GM18499 (cell line): ENCODE measurements at regions not wholly inside any gene's neighbourhood (a gene's known extent, or its start where the extent isn't known, plus 50 kb on each side); places are given as distances from the start of the nearest gene placed in this dataset.

Source experiments
- ATAC-seq: cut with Tn5 transposase; IDR thresholded peaks from one replicate; pipeline ENCODE4 v1.9.1; 2021; ENCODE audit warnings: moderate number of reproducible peaks; ENCODE audit not compliant: insufficient read depth, unreplicated experiment

DNA sequence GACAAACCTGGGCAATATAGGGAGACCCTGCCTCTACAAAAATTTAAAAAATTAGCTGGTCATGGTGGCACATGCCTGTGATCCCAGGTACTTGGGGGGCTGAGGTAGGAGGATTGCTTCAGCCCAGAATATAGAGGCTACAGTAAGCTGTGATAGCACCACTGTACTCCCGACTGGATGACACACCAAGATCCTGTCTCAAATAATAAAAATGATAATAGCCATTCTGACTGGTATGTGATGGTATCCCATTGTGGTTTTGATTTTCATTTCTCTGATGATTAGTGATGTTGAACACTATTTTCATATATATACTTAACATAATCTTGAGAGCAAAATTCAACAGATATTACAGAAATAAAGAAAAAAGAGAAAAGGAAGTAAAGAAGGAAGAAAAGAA, 1491.0 kb upstream of the PIK3C3 start:
- ATAC-seq: no peak

DNA sequence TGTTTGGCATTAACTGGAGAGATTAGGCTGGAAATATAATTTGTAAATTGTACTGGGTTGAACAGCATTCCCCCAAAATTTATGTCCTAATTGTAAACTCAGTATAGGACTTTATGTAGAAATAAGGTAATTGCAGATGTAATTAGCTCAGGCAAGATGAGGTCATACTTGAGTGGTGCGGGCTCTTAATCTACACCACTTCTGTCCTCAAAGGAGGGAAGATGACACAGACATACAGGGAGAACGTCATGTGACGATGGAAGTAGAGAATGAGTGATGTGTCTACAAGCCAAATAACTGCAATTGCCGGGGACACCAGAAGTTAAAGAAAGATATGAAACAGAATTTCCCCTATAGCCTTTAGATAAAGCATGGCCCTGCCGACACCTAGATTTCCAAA, 1501.1 kb upstream of the PIK3C3 start:
- no peak for ATAC-seq

DNA sequence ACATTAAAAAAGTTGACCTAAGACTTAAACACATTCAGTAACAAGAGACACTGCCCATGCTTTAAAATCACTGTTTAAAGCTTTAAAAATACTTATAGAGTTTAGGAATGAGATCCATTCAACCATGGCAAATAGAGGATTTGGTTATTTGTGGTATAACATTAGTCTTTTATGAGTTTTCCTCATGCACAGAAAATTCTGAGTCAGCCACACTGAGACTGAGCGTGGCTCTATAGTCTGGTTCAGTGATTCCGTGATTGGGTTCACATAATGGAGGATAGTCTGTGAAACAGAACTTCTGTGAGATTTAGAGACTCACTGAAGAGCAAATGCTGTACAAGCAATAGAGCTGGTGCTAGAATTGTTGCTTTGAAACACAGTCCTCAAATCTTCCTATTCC, 1502.4 kb upstream of the PIK3C3 start:
- no peak for ATAC-seq

DNA sequence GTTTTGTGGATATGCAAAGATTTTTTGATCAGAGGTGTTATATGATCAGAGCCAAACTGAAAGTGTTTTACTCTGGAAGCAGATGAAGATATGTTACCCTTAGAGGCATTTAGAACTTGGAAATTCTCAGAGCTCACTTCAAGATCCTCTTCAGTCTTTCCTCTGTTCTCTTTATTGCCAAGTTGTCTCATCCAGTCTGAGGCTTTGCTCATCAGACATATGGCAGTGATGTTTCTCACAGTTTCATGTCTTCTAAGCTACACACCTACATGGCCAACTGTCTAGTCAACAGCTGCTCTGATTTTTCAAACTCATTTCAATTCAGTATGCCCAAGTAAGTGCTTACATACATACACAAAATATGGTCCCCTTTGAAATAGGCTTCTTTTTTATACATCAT, 1504.3 kb upstream of the PIK3C3 start:
- no peak for ATAC-seq

DNA sequence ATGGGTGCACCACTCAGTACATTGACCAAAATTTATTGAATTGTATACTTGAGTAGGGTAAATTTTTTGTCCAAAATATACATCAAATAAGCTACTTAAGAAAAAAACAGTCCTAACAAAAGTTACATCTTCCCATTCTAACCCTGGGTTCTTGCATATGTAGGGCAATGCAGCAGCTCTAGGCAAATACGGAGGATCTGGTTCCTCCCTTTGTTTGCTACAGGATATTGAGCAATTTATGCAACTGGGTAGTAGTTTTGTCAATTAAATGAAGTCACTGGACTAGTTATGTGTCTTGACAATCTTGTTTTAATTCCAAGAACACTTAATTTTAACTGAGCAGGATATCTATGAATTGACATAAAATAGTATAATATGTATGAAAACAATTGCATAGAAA, 1507.2 kb upstream of the PIK3C3 start:
- ATAC-seq: no peak

DNA sequence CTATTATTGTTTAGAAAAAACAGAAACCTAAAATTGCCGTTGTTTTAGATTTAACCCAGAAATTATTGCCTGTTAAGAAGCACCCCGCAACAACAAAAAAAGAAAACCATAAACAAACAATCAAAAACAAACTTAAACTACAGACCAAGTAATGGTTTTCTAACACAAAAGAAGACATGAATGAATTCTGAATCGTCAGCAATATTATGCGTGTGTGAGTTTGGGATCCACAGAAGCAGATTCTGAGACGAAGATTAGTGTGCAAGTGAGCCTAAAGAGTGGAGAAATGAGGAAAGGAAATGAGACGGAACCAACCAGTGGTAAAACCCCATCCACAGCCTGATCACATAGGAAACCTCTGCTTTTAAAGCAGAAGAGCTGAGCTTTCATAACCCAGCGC, 1514.9 kb upstream of the PIK3C3 start:
- no peak for ATAC-seq

DNA sequence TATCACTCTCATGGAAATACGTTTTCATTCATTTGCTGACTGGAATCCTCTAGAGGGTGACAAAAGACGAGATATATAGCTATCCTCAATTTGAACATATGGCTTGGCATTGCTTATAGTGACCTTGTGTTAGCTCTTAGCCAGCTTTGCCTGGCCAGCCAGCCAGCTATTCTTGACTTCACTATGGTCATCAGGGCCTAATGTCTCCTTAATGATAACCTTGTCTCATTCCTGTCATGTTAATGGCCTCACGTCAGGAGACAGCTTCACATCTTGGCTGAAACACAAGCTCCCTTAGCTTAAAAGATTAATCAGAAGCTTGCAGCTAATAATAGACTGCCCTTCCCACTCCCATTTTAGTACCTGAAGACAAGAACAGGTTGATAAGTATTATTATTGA, 1517.5 kb upstream of the PIK3C3 start:
- no peak for ATAC-seq

DNA sequence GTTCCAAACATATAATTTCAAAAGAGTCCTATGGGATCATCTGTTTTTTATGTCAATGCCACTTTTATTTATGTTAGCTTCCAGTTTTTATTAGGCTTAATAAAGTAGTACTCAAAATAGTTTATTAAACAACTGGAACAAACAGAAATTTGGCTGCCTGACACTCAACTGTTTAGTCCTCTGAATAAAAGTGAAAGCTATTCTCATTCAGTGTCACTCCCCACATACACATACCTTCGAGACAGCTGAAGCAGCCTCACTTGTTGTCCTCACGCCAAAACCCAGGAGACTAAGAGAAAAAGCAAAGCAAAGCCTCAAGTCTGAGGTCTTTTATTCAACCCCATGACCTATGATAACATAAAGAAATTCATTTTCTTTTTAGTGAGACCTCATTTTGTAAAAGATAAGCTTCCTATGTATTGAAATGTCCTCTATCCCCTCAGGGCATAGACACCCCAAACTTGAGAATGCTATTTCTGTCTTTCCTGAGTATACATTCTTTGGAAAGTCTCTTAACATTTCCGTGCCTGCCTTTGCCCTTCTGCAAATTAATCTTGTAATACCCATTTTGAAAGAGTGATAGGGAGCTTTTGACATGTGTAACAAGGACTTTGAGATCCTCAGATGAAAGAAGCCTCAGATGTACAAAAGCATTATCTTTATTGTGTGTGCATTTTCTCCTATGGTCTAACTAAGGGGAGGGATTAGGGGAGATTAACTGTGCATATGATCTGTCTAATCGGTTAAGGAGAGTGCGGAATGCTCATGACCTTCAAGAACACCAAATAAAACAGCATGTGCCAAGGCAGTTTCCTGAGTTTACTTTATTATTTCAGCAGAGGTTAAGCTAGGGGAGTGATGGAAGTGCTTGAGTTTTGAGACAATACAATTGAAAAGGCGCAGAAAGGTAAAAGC, 1523.7 kb upstream of the PIK3C3 start:
- ATAC-seq: no peak

DNA sequence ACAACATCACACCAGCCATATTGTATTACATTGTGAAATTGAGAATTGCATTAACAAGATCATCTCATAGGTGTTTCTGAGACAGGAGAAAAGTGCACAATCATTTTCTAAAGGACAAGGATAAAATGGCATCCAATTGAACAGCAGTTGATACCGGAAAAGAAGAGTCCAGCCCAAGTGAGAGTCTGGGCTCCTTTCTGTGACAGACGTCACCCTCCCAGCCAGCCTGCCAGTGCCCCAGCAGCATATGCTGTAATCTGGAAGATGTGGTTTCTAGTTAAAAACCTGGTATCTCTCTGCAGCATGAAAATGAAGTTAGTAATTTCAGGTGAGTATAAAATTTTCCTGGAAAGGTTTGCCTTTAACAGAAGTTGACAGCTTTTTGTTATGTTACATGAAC, 1531.7 kb upstream of the PIK3C3 start:
- no peak for ATAC-seq

DNA sequence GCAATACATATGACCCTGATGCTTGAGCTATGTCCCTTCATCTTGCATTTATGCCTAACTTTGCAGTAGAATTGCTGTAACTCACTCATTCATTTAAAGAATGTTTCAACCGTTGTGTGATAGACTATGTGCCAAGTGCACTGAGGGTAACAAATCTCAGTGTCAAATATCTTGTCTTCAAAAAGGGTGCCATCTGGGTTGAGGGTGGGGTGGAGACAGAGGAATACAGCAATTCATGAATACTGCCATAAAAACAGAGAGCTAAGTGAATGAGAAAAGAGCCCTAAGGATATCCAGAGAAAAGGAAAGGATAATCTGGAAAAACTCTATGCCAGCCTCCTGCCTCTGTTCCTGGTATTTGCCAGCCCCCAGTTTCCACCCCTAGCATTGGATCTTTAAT, 1534.4 kb upstream of the PIK3C3 start:
- no peak for ATAC-seq

DNA sequence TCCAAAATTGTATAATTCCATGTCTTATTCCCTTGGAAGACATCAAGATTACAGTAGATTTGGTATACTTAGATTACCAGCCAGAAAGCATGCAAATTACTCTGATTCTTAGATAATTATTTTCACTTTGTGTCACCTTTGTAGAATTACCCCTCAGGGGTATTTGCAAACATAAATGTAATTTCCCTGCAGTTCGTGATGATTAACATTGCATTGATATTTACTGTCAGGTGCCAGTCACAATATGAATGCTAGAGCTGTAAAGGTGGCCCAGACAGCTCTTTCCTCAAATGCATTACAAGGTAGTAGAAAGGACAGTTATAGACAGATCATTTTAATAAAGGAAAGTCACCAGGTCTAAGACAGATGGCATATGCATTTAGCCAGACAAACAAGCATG, 1537.5 kb upstream of the PIK3C3 start:
- no peak for ATAC-seq

DNA sequence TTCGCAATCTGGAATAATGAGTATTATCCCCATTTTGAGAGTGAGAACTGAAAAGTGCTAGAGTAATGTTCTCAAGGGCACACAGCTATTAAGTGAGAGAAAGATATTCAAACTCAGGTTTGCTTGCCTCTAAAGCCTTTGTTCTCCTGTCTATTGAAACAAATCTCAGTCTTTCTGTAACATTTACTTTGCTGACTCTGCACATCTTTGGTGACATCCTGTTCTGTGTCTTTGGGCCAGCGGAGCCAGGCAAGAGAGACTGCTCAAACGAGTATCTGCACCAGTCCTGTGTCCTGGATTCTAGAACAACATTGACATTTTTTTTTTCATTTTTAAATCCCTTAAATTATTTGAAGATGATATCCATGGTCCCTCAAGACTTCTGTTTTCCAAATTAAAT, 1539.2 kb upstream of the PIK3C3 start:
- ATAC-seq: no peak

DNA sequence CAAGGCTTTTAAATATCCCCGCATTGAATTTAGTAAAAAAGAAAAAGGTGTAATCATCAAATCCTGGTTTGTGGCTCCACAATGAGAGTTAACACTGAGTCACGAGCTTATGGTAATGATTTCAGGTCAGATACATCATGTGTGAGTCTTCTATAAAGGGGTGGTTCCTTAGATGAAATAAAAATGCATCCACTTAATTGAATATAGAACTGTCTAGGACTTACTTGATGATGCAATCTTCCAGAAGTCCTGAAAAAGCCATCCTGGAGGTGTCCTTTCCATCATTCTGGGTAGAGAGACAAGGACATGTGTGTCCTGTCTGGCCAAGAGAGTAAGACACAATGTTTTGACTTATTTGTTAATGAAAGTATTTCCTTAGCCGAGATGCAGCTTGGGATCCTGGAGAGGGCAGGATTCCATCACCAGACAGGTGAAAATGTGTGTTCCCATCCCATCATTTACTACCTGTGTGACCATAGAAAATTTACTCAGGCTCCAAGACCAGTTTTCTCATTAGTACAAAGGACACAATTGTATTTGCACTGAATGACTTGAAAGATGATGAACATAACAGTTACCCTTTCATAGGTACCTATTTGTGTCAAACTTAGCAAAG, 1539.8 kb upstream of the PIK3C3 start:
- ATAC-seq: no peak

DNA sequence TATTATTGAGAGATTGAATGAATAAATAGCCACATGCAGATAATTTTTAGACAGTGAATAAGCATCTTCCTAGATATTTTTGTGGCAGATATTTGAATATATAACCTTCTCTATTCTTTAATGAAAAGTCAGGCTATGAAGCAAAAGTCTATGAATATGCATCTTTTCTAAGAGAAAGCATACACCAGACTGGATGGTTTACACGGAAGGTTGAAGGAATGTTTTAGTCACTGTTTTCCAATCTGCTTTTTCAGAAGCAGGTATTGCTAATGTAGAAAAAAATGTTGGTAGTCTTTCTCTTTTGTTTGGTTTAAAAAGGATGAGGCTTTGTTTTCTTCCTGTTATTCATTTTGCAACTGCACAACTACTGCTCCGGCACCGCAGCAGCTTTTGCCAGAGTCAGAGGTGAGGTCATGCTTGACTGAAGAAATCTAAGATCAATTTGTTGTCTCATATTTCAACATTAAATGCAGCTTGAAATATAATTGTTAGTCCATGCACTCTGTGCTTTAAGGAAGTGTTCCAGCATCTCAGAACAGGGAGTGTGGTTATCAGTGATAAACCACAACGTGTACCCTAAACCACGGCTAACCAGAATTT, 1540.8 kb upstream of the PIK3C3 start:
- ATAC-seq: no peak

DNA sequence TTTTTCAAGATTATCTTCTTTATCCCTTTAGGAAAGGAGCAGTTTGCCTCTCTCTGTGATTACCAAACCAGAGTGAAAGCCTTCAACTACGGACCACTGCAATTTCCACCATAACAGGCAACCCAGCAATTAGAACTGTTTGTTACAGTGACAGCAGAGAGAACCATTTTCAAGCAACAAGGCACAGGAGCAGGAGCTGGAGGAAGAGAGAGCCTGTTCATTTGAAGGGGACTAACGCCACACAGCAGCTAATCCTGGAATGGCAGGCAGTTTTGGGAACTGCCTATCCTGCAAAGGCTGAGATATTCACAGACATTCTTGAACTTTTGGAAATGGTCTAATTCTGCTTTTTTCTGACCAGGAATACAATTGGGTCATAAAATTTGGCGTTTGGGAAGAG, 1541.9 kb upstream of the PIK3C3 start:
- no peak for ATAC-seq

DNA sequence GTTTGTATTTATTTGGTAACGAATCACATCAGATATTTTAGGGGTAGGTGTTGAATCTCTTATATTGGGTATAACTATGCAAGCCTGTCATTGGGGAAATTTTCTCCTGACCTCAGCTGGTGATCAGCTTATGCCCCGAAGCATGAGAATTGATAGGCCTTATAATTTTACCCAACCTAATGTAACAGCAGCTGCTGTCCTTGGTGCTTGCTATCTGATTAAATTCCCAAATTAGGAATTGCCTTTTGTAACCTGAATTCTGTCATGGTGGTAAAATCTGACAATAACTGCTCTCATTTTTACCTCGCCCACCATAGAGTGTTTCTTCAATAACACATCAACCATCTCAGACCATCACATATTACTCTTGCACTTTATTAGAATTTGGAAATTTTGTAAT, 1542.6 kb upstream of the PIK3C3 start:
- ATAC-seq: no peak

DNA sequence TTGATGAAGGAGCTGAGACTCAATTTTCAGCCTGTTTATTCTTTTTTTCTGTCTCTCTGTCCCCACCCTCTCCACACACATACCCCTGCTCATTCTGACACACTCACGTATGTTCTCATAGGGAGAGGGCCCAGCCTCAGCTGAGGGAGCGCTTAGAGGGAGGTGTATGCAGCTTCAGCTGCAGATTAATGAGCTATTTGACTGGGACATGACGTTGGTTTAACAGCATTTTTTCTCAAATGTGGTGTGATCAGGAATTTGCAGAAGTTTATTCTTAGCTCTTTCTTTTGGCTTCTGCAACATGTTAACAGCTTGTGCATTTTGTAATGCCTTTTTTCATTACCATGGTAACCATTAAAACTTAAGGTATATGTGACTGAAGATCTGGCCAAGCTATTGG, 1547.1 kb upstream of the PIK3C3 start:
- ATAC-seq: no peak

DNA sequence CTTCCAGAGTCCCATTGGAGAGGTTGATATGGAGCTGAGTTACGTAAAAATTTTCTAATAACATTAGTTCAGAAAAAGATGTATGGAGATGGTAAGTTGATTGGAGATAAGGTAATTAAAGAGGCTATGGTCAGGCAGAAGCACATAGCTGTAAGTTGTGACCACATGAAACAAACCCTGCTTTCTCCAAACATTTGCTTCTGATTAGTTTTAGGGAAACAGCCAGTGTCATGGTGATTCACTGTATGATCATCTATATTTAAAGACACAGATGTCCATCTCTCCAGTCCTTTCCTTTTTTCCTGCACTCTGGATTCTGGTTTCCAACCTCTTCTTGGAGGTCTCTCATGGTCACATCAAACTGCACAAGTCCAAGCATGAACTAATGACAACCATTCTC, 1550.8 kb upstream of the PIK3C3 start:
- ATAC-seq: no peak

DNA sequence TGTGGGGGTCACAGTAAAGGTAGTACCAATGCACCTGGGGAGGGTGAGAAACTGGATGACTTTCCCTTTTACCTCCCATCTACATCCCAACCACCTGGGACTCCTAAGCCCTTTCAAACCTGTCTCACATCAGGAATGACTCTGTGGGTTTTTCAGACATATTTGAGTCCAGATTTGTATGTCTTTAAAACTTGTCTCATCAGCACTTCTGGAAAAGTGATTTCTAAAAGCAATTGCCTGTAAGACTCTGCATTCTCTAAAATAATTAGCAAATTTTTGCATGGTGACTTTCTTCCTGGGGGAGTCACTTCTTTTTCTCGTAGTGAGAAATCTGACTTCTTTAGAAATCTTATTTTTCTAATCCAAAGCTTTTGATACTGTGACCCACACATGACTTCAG, 1553.0 kb upstream of the PIK3C3 start:
- no peak for ATAC-seq

DNA sequence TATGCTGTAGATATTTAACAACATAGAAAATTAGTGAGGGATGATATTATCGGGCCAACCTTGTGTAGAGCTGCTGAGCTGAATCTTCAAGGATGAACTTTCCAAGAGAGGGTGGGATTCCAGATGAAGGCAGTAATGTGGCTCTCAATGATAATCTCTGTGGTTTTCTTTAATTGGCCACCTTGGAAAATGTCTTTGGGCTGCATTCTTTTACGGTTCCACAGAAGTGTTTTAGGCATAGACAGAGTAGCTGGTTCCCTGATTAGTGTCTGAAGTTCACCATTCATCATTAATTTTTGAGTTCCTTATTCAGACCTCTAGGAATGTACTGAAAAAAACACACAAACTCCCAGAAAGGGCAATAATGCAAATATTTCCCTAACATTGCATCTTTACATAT, 1566.9 kb upstream of the PIK3C3 start:
- no peak for ATAC-seq

DNA sequence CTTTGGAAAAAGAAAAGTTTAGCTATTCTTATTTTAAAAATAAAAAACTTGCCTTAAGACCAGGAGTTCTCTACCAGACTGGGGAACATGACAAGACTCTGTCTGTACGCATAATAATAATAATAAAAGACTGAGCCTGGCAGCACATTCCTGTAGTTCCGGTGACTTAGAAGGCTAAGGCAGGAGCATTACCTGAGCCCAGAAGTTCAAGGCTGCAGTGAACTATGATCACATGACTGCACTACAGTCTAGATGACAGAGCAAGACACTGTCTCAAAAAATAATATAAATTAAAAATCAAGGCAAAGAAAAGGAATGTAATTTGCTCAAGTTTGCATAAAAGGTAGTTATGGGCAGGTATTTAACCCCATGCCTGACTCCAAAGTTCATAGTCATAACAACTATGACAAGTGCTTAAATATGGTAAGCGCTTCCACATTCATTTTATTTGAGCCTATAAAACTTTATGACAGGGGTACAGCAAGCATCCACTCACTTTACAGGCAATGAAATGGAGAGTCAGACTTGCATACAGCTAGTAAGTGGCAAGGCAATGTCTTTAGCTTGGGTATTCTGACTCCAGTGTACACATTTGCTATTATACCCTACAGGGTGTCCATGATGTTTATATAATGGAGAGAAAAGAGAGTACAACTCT, 1567.8 kb upstream of the PIK3C3 start:
- no peak for ATAC-seq
